GM21825 (cell line): ENCODE measurements at regions not wholly inside any gene's neighbourhood (a gene's known extent, or its start where the extent isn't known, plus 50 kb on each side); places are given as distances from the start of the nearest gene placed in this dataset.

Source experiments
- ATAC-seq: cut with Tn5 transposase; IDR thresholded peaks from one replicate; pipeline ENCODE4 v1.9.1; 2021; ENCODE audit warnings: mild to moderate bottlenecking, moderate library complexity; ENCODE audit not compliant: unreplicated experiment

GRCh38 chr5:103953601-103954382 is 391.2 kb upstream of the NUDT12 start:
- no peak for ATAC-seq

GRCh38 chr5:103951776-103952175 is 389.2 kb upstream of the NUDT12 start:
- ATAC-seq, result no peak

DNA sequence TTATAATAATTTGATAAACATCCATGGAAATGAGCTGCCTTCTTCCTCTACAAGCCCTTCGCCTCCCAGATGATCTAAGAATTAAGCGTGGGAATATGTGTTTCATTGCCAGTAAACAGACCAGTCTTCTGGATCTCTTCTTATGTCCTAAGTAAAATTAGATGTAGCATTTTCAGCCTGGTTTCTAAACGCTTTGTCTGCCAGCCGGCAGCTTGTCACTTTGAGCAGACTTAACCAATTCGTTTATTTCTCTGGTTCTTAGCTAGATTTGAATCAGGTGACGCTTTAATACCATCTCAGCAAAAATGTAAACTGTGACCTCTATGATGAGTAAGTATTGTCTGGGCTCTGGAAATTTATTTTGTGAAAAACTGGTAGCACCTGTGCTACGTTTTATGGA is 380.6 kb upstream of the NUDT12 start:
- no peak for ATAC-seq

DNA sequence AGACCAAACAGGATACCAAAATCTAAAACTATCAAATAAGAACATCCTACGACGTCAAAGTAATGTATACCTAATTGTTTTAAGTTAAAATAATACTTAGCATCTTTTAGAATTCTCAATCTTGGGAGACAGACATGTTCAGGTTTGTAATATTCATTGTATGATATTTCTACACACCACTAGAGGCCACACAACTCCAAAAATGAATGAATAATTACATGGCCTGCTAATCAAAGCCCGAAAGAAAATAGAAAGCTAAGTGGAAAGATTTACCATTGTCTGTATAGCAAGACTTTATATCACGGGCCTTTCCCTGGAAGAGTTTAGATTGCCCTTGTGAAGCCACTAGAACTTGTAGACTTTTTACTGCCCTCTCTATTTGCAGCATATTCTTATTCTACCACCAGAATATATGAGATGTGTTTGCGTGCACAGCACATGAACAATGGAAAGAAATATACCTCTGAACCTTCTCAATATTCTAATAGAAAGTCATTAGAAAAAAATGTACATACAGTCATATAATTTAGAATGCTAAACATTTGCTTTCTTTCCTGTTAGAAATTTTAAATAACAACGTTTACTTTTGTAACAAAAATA is 380.1 kb upstream of the NUDT12 start:
- no peak for ATAC-seq

GRCh38 chr5:103941596-103941995 is 379.0 kb upstream of the NUDT12 start:
- no peak for ATAC-seq

GRCh38 chr5:103938146-103938695 is 375.6 kb upstream of the NUDT12 start:
- ATAC-seq, result no peak

DNA sequence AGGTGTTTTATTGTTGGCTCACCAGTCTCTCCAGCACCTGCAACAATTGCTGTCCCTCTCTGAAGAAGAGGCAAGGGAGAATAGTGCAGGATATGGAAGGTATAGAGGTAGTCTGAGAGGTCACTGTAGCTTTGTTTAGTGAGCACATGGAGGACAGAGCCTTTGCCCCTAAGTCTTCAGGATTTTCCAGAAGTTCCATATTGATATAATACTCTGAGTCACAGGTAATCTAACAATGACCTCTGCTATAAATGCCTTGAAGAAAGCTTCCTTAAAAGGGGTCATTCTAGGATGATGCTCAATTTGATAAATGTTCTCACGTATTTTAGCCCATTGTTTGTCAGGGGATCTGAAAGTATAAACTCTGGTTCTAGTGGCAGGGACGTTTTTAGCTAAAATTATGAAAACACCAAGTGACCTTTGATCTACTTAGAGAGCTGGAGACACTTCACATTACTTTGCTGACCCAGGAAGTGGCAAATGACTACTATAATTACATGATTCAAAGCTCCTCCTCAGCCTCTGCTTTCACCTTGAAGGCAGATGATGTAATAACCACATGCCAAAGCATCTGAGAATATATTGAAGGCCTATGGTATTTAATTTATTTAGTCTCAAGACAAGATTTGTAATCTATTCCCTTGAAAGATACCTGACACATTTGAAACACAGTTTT is 366.9 kb upstream of the NUDT12 start:
- ATAC-seq, result no peak

- ATAC-seq, result no peak
These were observed 365.1 kb upstream of the NUDT12 start for GRCh38 chr5:103927739-103928138.

- ATAC-seq, result no peak
These were observed 361.1 kb upstream of the NUDT12 start for GRCh38 chr5:103923616-103924168.

DNA sequence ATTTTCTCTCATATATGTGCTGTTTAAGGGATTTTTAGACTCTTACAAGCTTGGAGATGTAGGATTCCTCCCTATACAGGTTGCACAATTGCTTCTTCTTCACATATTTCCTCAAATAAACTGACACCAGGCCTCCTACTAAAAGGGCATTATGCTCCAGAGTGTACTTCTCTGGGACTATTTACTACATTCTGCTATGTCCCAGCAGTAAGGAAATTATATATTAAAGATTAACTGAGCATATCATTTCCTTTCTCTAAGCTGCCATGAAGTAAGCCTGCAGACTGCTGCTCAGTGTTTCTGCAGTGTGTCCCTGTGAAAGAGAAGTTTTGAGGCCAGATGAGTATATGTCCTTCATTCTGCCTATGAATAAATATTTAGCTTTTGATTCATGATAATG is 356.9 kb upstream of the NUDT12 start:
- ATAC-seq, result no peak

GRCh38 chr5:103918668-103919367 is 356.2 kb upstream of the NUDT12 start:
- no peak for ATAC-seq

- ATAC-seq, result no peak
These were observed 352.5 kb upstream of the NUDT12 start for GRCh38 chr5:103915081-103915480.

GRCh38 chr5:103910786-103911185 is 348.2 kb upstream of the NUDT12 start:
- ATAC-seq, result no peak

GRCh38 chr5:103910011-103910410 is 347.4 kb upstream of the NUDT12 start:
- no peak for ATAC-seq

GRCh38 chr5:103909391-103909790 is 346.8 kb upstream of the NUDT12 start:
- ATAC-seq, result no peak

- no peak for ATAC-seq
These were observed 345.9 kb upstream of the NUDT12 start for GRCh38 chr5:103908336-103909080.

- no peak for ATAC-seq
These were observed 344.4 kb upstream of the NUDT12 start for GRCh38 chr5:103907001-103907400.

DNA sequence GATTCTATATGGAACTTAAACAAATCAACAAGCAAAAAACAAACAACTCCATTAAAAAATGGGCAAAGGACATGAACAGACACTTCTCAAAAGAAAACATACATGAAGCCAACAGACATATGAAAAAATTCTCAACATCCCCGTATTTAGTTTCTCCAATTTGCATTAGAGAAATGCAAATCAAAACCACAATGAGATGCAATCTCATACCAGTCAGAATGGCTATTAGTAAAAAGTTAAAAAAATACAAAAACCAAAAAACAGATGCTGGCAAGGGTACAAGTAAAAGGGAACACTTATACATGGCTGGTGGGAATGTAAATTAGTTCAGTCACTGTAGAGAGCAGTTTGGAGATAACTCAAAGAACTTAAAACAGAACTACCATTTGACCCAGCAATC is 342.1 kb upstream of the NUDT12 start:
- ATAC-seq, result no peak

- no peak for ATAC-seq
These were observed 340.3 kb upstream of the NUDT12 start for GRCh38 chr5:103902893-103903292.

- ATAC-seq, result no peak
These were observed 339.3 kb upstream of the NUDT12 start for GRCh38 chr5:103901885-103902284.
